H9 (cell line): ENCODE measurements at regions not wholly inside any gene's neighbourhood (a gene's known extent, or its start where the extent isn't known, plus 50 kb on each side); places are given as distances from the start of the nearest gene placed in this dataset.

Experiments used
- DNase-seq: peaks from one replicate; pipeline ENCODE4 v3.0.0-alpha.2; 2017
- H2AFZ ChIP-seq: one replicate; pipeline ENCODE4 v1.6.1; 2013; ENCODE audit warnings: mild to moderate bottlenecking, low read length, control low read depth, moderate library complexity
- H2AK5ac ChIP-seq: 2 replicates; pipeline ENCODE4 v1.6.1; 2013; ENCODE audit warnings: low read length, control low read depth, mixed read lengths; ENCODE audit not compliant: insufficient read length
- H2BK120ac ChIP-seq: one replicate; pipeline ENCODE4 v1.6.1; 2013; ENCODE audit warnings: low read depth, mild to moderate bottlenecking, low read length, control low read depth, inconsistent platforms; ENCODE audit not compliant: poor library complexity, severe bottlenecking
- H2BK12ac ChIP-seq: 2 replicates; pipeline ENCODE4 v1.6.1; 2013; ENCODE audit warnings: low read length, control low read depth, mixed read lengths, low read depth; ENCODE audit not compliant: insufficient read length
- H2BK15ac ChIP-seq: 2 replicates; pipeline ENCODE4 v1.6.1; 2013; ENCODE audit warnings: low read depth, low read length, control low read depth
- H2BK20ac ChIP-seq: one replicate; pipeline ENCODE4 v1.6.1; 2013; ENCODE audit warnings: low read depth, mild to moderate bottlenecking, low read length, control low read depth, inconsistent platforms; ENCODE audit not compliant: poor library complexity, severe bottlenecking
- H2BK5ac ChIP-seq: 2 replicates; pipeline ENCODE4 v1.6.1; 2013; ENCODE audit warnings: low read length, control low read depth, mixed read lengths; ENCODE audit not compliant: insufficient read length
- H3K14ac ChIP-seq: 2 replicates; pipeline ENCODE4 v1.6.1; 2013; ENCODE audit warnings: low read length, control low read depth; ENCODE audit not compliant: insufficient read depth
- H3K18ac ChIP-seq: 2 replicates; pipeline ENCODE4 v1.6.1; 2013; ENCODE audit warnings: low read depth, mild to moderate bottlenecking, mixed read lengths, low read length, control low read depth; ENCODE audit not compliant: insufficient read length
- H3K23ac ChIP-seq: 2 replicates; pipeline ENCODE4 v1.6.1; 2013; ENCODE audit warnings: low read length, control low read depth, mixed read lengths, low read depth; ENCODE audit not compliant: insufficient read length
- H3K23me2 ChIP-seq: 2 replicates; pipeline ENCODE4 v1.6.1; 2013; ENCODE audit warnings: low read depth, mild to moderate bottlenecking, mixed read lengths, low read length, control low read depth; ENCODE audit not compliant: insufficient read length, poor library complexity, severe bottlenecking
- H3K27ac ChIP-seq: 2 replicates; pipeline ENCODE4 v1.5.1; 2013; ENCODE audit warnings: low read length, control low read depth, mixed read lengths, low read depth; ENCODE audit not compliant: insufficient read length
- H3K27me3 ChIP-seq: 2 replicates; pipeline ENCODE4 v1.6.1; 2013; ENCODE audit warnings: low read length, control low read depth, inconsistent platforms; ENCODE audit not compliant: insufficient read depth
- H3K4ac ChIP-seq: 2 replicates; pipeline ENCODE4 v1.6.1; 2013; ENCODE audit warnings: low read depth, mild to moderate bottlenecking, control low read depth, inconsistent platforms, low read length, moderate library complexity
- H3K4me1 ChIP-seq: 2 replicates; pipeline ENCODE4 v1.6.1; 2013; ENCODE audit warnings: low read length, control low read depth, inconsistent platforms; ENCODE audit not compliant: insufficient read depth
- H3K4me2 ChIP-seq: 2 replicates; pipeline ENCODE4 v1.6.1; 2013; ENCODE audit warnings: low read length, control low read depth, mixed read lengths; ENCODE audit not compliant: insufficient read length, insufficient read depth
- H3K56ac ChIP-seq: 2 replicates; pipeline ENCODE4 v1.6.1; 2013; ENCODE audit warnings: low read depth, mild to moderate bottlenecking, mixed read lengths, low read length, control low read depth; ENCODE audit not compliant: insufficient read length
- H3K79me1 ChIP-seq: 2 replicates; pipeline ENCODE4 v1.6.1; 2013; ENCODE audit warnings: low read depth, mild to moderate bottlenecking, moderate library complexity, low read length, control low read depth, inconsistent platforms; ENCODE audit not compliant: insufficient read depth, poor library complexity, severe bottlenecking
- H3K79me2 ChIP-seq: 2 replicates; pipeline ENCODE4 v1.6.1; 2013; ENCODE audit warnings: low read length, control low read depth, inconsistent platforms; ENCODE audit not compliant: insufficient read depth
- H3K9ac ChIP-seq: 2 replicates; pipeline ENCODE4 v1.6.1; 2013; ENCODE audit warnings: low read length, control low read depth, mixed read lengths; ENCODE audit not compliant: insufficient read length; ENCODE audit errors: extremely low read depth
- H3K9me3 ChIP-seq: one replicate; pipeline ENCODE4 v1.6.1; 2013; ENCODE audit warnings: low read depth, low read length, inconsistent platforms; ENCODE audit not compliant: control insufficient read depth
- H3T11ph ChIP-seq: one replicate; pipeline ENCODE4 v1.6.1; 2013; ENCODE audit warnings: mild to moderate bottlenecking, low read length, control low read depth, inconsistent platforms
- H4K20me1 ChIP-seq: one replicate; pipeline ENCODE4 v1.6.1; 2013; ENCODE audit not compliant: control insufficient read depth, insufficient read length, insufficient read depth
- H4K5ac ChIP-seq: 2 replicates; pipeline ENCODE4 v1.6.1; 2013; ENCODE audit warnings: low read depth, mild to moderate bottlenecking, mixed read lengths, low read length, control low read depth; ENCODE audit not compliant: insufficient read length
- H4K8ac ChIP-seq: replicated peaks from 2 replicates; pipeline ENCODE4 v1.6.1; 2013; ENCODE audit warnings: low read length, control low read depth, mixed read lengths, low read depth; ENCODE audit not compliant: insufficient read length
- H4K91ac ChIP-seq: 2 replicates; pipeline ENCODE4 v1.6.1; 2013; ENCODE audit warnings: low read depth, mild to moderate bottlenecking, moderate library complexity, mixed read lengths, low read length, control low read depth; ENCODE audit not compliant: insufficient read length
- H3K27ac Mint-ChIP-seq, 3 experiments: 2 replicates in 2 of 3; 3 replicates in 1 of 3; pipeline ENCODE4 v1.8.0; 2020 to 2021; ENCODE audit warnings: mixed read lengths in 3 of 3, mild to moderate bottlenecking in 1 of 3, moderate library complexity in 1 of 3
- H3K27me3 Mint-ChIP-seq: 2 replicates; pipeline ENCODE4 v1.8.0; 2021; ENCODE audit warnings: low read depth, mild to moderate bottlenecking, moderate library complexity, mixed read lengths
- H3K36me3 Mint-ChIP-seq, 3 experiments: 2 replicates in 2 of 3; 3 replicates in 1 of 3; pipeline ENCODE4 v1.8.0; 2020 to 2021; ENCODE audit warnings: low read depth in 3 of 3, mixed read lengths in 3 of 3; ENCODE audit not compliant: insufficient read depth in 1 of 3
- H3K4me1 Mint-ChIP-seq, 2 experiments: 2 replicates each; pipeline ENCODE4 v1.8.0; 2020; ENCODE audit warnings: mixed read lengths in 2 of 2
- H3K4me3 Mint-ChIP-seq, 2 experiments: 2 replicates in 1 of 2; 3 replicates in 1 of 2; pipeline ENCODE4 v1.8.0; 2020 to 2021; ENCODE audit warnings: mild to moderate bottlenecking in 2 of 2, mixed read lengths in 2 of 2, moderate library complexity in 1 of 2
- H3K9me3 Mint-ChIP-seq, 2 experiments: 2 replicates in 1 of 2; 3 replicates in 1 of 2; pipeline ENCODE4 v1.8.0; 2020; ENCODE audit warnings: mild to moderate bottlenecking in 2 of 2, mixed read lengths in 2 of 2, moderate library complexity in 1 of 2
- CTCF ChIP-seq: fragments of 200-600 bp; sonication (generic); conservative IDR thresholded peaks from 3 replicates; pipeline ENCODE4 v1.8.0; 2021; ENCODE audit warnings: antibody characterized with exemption, mild to moderate bottlenecking
- WGBS: extraction: QIAGEN DNeasy Blood & Tissue Kit; methylation state at CpG from one replicate; pipeline ENCODE4 v1.1.7; 2013; ENCODE audit warnings: missing lambda C conversion rate, low lambda C conversion rate, mixed read lengths; ENCODE audit not compliant: insufficient read length; ENCODE audit errors: extremely low coverage; 5-methylcytosine and 5-hydroxymethylcytosine counted together

GRCh38 chr12:115199831-115200230 is 515.9 kb upstream of the TBX3 start:
- Histone ChIP-seq H2BK5ac (no peak overlapping the region), H3K18ac (no peak overlapping the region), H2BK15ac (no peak overlapping the region), H3K27ac (no peak overlapping the region), H4K20me1 (no peaks in the 10 kb centered on the region), H3T11ph (no peak overlapping the region), H2BK12ac (no peak overlapping the region), H3K27me3 (no peaks in the 10 kb centered on the region), H3K23me2 (no peaks in the 10 kb centered on the region), H3K9me3 (no peaks in the 10 kb centered on the region), H3K9ac (no peak overlapping the region), H3K4me2 (no peak overlapping the region), H4K8ac (no peak overlapping the region), H3K14ac (no peak overlapping the region), H3K79me1 (no peaks in the 10 kb centered on the region), H4K5ac (no peak overlapping the region), H2BK20ac (no peak overlapping the region), H3K23ac (no peak overlapping the region), H2BK120ac (no peak overlapping the region), H3K4me1 (peaks cover 2% of the 10 kb centered on the region), H3K56ac (no peak overlapping the region), H2AK5ac (no peak overlapping the region), H4K91ac (no peak overlapping the region), H2AFZ (no peak overlapping the region), H3K4ac (no peak overlapping the region), H3K79me2 (no peaks in the 10 kb centered on the region)
- WGBS = no CpG with 5 or more reads among the region's 1 CpG
- no peaks in the 10 kb centered on the region; a peak in 1 of 7 replicates for H3K36me3 Mint-ChIP-seq
- no peaks in the 10 kb centered on the region; the same call in 1 of the 2 replicates for H3K27me3 Mint-ChIP-seq
- H3K4me1 Mint-ChIP-seq = peaks cover 27 to 29% of the 10 kb centered on the region in 2 experiments
- TF ChIP-seq CTCF = no peak
- H3K4me3 Mint-ChIP-seq = no peak overlapping the region
- H3K9me3 Mint-ChIP-seq = no peaks in the 10 kb centered on the region
- no peak for DNase-seq
- H3K27ac Mint-ChIP-seq = no peak overlapping the region
